ENCODE measurements at regions not wholly inside any gene's neighbourhood (a gene's known extent, or its start where the extent isn't known, plus 50 kb on each side); places are given as distances from the start of the nearest gene placed in this dataset.
"Not testable (repeated sequence)": the region's sequence is repeated elsewhere in the genome, so short reads cannot be mapped to it uniquely, and the experiment has no call there.

DNA sequence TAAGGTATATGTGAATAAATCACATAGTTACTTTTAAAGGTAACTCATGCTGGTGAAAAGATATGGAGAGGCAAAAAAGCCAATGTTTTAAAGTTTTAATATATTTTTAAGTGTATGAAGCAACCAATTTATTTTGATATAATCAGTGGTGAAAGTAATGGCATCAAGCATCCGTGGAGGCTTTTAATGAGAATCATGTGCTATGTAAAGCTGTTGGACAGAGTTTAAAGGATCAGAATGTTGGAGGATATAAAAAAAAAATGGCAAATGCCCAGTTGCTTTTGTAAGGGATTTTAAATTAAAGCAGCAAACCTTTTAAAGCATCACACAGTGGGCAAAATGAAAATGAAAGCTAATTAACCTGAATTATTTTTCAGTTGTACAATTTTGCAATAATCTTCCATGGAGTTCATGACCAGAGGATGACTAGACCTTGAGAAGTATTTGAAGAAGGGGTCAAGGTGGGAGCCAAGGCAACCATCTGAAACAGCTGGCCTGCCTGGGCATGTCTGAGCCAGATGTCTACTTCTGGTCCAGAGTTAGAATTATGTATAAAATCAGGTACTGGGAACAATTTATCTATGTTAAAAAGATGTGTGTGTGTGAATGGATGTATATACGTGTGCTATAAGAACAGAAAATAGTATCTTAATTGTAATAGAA is 1007.9 kb downstream of the LTN1 start:
- not testable (repeated sequence) for H3K27ac ChIP-seq (ENCODE audit: low read depth, low read length); H3K79me2 ChIP-seq (ENCODE audit: control insufficient read depth, low read length); H3K9me2 ChIP-seq (replicated peaks; ENCODE audit: control insufficient read depth, low read length); H4K20me1 ChIP-seq (ENCODE audit: control insufficient read depth, insufficient read depth, low read depth, low read length); H3K4me3 ChIP-seq (ENCODE audit: low read length); H3F3A ChIP-seq (ENCODE audit: control insufficient read depth, insufficient read depth); H3K4me2 ChIP-seq (ENCODE audit: low read length); H3K36me3 ChIP-seq (ENCODE audit: control insufficient read depth, low read length); H3K4me1 ChIP-seq (ENCODE audit: control insufficient read depth, low read length); H3K27me3 ChIP-seq (ENCODE audit: control insufficient read depth, low read length); H3K9me3 ChIP-seq (ENCODE audit: control insufficient read depth, insufficient read depth, low read length)

DNA sequence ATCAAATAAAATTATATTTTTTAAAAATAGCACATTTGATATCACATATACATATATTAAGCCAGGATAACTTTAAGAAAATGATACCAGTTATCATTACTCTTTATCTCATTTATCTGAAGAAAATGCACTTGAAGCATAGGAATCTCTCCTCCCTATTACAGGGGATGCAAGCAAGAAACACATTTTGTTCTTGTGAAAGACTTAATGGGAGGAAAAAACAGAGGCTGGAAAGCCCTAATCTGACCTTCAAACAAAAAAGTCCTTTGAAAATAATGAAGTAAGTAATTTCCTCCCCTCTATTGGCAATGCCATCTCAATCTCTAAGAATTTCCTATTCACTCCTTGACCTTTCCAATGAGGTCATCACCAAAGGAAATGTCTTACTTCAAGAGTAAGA is 1012.6 kb upstream of the ADAMTS5 start:
- not testable (repeated sequence) for H3K79me2 ChIP-seq (ENCODE audit: control insufficient read depth, low read length); H3K27me3 ChIP-seq (ENCODE audit: control insufficient read depth, low read length); H3K36me3 ChIP-seq (ENCODE audit: control insufficient read depth, low read length); H3K4me3 ChIP-seq (ENCODE audit: low read length); H4K20me1 ChIP-seq (ENCODE audit: control insufficient read depth, insufficient read depth, low read depth, low read length); H3K9me3 ChIP-seq (ENCODE audit: control insufficient read depth, insufficient read depth, low read length); H3K27ac ChIP-seq (ENCODE audit: low read depth, low read length); H3F3A ChIP-seq (ENCODE audit: control insufficient read depth, insufficient read depth); H3K4me2 ChIP-seq (ENCODE audit: low read length); H3K4me1 ChIP-seq (ENCODE audit: control insufficient read depth, low read length); H3K9me2 ChIP-seq (replicated peaks; ENCODE audit: control insufficient read depth, low read length)

DNA sequence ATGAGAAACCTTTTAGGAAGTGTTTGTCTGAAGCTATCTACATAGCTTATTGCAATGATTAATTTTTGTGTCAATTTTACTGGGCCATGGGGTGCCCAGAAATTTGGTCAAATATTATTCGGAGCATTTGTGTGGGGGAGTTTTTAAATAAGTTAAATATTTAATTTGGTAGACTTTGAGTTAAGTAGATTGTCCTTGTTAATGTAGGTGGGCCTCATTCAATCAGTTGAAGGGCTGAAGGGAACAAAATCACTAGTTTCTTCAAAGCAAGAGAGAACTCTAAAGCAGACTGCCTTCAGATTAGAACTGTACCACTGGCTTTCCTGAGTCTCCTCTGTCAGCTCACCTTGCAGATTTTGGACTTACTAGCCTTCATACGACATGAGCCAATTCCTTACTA is 1008.6 kb upstream of the ADAMTS5 start:
- TF ChIP-seq, protein P1, sequence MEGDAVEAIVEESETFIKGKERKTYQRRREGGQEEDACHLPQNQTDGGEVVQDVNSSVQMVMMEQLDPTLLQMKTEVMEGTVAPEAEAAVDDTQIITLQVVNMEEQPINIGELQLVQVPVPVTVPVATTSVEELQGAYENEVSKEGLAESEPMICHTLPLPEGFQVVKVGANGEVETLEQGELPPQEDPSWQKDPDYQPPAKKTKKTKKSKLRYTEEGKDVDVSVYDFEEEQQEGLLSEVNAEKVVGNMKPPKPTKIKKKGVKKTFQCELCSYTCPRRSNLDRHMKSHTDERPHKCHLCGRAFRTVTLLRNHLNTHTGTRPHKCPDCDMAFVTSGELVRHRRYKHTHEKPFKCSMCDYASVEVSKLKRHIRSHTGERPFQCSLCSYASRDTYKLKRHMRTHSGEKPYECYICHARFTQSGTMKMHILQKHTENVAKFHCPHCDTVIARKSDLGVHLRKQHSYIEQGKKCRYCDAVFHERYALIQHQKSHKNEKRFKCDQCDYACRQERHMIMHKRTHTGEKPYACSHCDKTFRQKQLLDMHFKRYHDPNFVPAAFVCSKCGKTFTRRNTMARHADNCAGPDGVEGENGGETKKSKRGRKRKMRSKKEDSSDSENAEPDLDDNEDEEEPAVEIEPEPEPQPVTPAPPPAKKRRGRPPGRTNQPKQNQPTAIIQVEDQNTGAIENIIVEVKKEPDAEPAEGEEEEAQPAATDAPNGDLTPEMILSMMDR (IDR thresholded peaks at IDR 0.05; ENCODE audit: low read depth, low read length, poor library complexity, severe bottlenecking), result no peak
- TF ChIP-seq EZH2phosphoT487 (IDR thresholded peaks at IDR 0.05; ENCODE audit: borderline replicate concordance, low read length), result no peak
- no peaks in the 10 kb centered on the region for H3K4me1 ChIP-seq (ENCODE audit: control insufficient read depth, low read length)
- no peaks in the 10 kb centered on the region for H3F3A ChIP-seq (ENCODE audit: control insufficient read depth, insufficient read depth)
- no peaks in the 10 kb centered on the region for H3K9me2 ChIP-seq (replicated peaks; ENCODE audit: control insufficient read depth, low read length)
- H3K27me3 ChIP-seq (ENCODE audit: control insufficient read depth, low read length), result no peaks in the 10 kb centered on the region
- H4K20me1 ChIP-seq (ENCODE audit: control insufficient read depth, insufficient read depth, low read depth, low read length), result no peaks in the 10 kb centered on the region
- H3K4me2 ChIP-seq (ENCODE audit: low read length), result no peak overlapping the region
- H3K79me2 ChIP-seq (ENCODE audit: control insufficient read depth, low read length), result no peaks in the 10 kb centered on the region
- no peaks in the 10 kb centered on the region for H3K9me3 ChIP-seq (ENCODE audit: control insufficient read depth, insufficient read depth, low read length)
- no peak overlapping the region for H3K27ac ChIP-seq (ENCODE audit: low read depth, low read length)
- H3K4me3 ChIP-seq (ENCODE audit: low read length), result no peak overlapping the region
- no peaks in the 10 kb centered on the region for H3K36me3 ChIP-seq (ENCODE audit: control insufficient read depth, low read length)

DNA sequence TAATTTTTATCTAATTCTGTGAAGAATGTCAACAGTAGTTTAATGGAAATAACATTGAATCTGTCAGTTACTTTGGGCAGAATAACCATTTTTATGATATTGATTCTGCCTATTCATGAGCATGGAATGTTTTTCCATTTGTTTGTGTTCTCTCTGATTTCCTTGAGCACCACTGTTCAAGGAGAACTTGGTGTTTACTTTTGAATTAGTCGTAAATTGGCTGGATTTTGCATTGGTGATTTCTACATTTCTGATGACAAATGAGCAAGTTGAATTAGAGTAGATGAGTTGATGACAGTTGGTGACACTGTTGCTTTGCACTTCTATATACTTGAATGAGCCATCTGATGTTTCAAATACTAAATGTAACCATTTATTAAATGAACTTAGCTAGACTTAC is 1007.3 kb upstream of the ADAMTS5 start:
- H3K27ac ChIP-seq (ENCODE audit: low read depth, low read length); H3K36me3 ChIP-seq (ENCODE audit: control insufficient read depth, low read length); H3K79me2 ChIP-seq (ENCODE audit: control insufficient read depth, low read length); H3K9me3 ChIP-seq (ENCODE audit: control insufficient read depth, insufficient read depth, low read length); H3F3A ChIP-seq (ENCODE audit: control insufficient read depth, insufficient read depth); H3K9me2 ChIP-seq (replicated peaks; ENCODE audit: control insufficient read depth, low read length); H3K4me2 ChIP-seq (ENCODE audit: low read length); H3K27me3 ChIP-seq (ENCODE audit: control insufficient read depth, low read length); H3K4me3 ChIP-seq (ENCODE audit: low read length); H3K4me1 ChIP-seq (ENCODE audit: control insufficient read depth, low read length); H4K20me1 ChIP-seq (ENCODE audit: control insufficient read depth, insufficient read depth, low read depth, low read length): not testable (repeated sequence)

DNA sequence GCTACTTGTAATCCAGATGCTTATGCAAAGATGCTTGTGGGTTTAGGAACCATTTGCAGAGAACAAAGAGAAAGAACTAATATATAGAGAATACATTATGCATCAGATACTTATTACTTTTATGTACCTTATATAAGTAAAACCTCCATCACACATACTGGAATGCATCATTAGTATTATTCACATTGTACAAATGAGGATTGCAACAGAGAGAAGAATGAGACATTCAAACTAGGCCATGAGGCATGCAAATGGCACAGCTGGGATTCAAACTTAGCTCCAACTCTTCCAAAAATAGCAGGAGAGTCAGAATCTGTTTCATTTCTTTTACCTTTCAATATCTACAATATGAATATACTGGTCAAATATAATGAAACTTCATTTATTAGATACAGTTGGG is 1001.4 kb upstream of the ADAMTS5 start:
- not testable (repeated sequence) for H3K27ac ChIP-seq (ENCODE audit: low read depth, low read length); H3K9me3 ChIP-seq (ENCODE audit: control insufficient read depth, insufficient read depth, low read length); H3K27me3 ChIP-seq (ENCODE audit: control insufficient read depth, low read length); H3K9me2 ChIP-seq (replicated peaks; ENCODE audit: control insufficient read depth, low read length); H3K4me3 ChIP-seq (ENCODE audit: low read length); H4K20me1 ChIP-seq (ENCODE audit: control insufficient read depth, insufficient read depth, low read depth, low read length); H3K4me2 ChIP-seq (ENCODE audit: low read length); H3F3A ChIP-seq (ENCODE audit: control insufficient read depth, insufficient read depth); H3K36me3 ChIP-seq (ENCODE audit: control insufficient read depth, low read length); H3K4me1 ChIP-seq (ENCODE audit: control insufficient read depth, low read length); H3K79me2 ChIP-seq (ENCODE audit: control insufficient read depth, low read length)
